ENCODE measurements at regions not wholly inside any gene's neighbourhood (a gene's known extent, or its start where the extent isn't known, plus 50 kb on each side); places are given as distances from the start of the nearest gene placed in this dataset.

DNA sequence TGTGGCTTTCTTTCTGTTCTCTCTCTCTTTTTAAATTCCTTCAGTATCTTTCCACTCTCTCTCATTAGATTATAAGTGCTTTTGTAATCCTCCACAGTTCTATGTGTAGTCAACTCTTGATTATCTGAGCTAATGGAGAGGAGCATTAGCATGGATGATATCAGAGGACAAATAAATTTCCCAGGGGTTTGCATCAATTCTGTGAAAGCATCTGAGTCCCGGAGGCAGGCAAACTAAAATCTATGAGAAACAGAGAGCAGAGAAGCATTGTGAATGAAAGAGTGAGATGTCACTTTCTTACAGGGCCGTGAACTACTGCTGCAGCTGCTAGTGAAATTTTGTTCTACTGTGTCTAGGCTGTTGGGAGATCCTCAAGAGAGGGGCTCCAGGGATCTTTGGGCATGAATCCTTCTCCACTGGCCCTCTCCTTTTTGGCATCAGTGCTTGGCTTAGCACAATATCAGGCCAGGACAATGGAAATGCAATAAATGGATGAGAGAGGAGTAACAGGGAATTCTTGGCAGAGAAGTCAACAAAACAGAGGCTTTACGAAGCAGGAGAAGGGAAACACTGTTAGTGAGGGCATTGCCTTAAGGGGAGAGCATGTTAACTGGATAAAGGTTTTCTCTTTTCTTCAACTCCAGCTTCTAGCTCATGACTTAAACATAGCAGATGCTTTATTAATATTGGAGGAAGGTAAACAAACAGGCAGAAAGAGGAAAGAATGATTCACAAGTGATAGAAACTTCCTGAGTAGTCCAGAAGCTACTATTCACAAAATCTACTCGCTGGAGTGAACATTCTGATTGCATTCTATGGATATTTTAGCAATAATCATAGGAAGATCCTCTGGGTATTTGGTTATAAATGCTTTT is 847.0 kb upstream of the MAP3K7 start:
- no peak for DNase-seq

DNA sequence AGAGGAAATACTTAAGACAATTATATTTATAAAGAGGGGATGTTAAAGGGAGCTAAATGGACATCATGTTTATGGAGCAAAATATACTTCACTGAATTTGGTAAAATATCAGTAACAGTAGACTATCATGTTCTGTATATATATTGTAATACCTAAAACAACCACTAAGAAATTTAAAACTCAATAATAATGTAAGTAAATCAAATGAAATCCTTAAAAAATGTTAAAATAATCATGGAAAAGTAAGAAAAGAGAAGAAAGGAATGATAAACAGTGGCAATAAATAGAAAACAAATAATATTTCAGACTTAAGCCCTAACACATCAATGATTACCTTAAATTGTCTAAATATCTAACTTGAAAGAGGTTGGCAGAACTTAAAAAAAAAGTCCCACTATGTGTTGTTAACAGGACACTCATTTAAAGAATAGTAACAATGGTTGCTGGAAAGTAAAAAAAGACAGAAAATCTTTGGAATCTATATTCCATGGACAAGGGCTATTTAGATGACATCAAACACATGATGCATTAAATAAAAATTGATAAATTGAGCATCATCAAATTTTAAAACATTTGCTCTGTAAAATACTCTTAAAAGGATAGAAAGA is 842.2 kb upstream of the MAP3K7 start:
- DNase-seq: no peak

- DNase-seq: no peak
Measured at GRCh38 chr6:91428296-91428695, 841.4 kb upstream of the MAP3K7 start.

- no peak for DNase-seq
Measured at GRCh38 chr6:91420243-91420642, 833.4 kb upstream of the MAP3K7 start.

- DNase-seq: no peak
Measured at GRCh38 chr6:91415031-91415605, 828.2 kb upstream of the MAP3K7 start.

- no peak for DNase-seq
Measured at GRCh38 chr6:91412532-91412931, 825.7 kb upstream of the MAP3K7 start.

- no peak for DNase-seq
Measured at GRCh38 chr6:91407706-91408105, 820.8 kb upstream of the MAP3K7 start.

DNA sequence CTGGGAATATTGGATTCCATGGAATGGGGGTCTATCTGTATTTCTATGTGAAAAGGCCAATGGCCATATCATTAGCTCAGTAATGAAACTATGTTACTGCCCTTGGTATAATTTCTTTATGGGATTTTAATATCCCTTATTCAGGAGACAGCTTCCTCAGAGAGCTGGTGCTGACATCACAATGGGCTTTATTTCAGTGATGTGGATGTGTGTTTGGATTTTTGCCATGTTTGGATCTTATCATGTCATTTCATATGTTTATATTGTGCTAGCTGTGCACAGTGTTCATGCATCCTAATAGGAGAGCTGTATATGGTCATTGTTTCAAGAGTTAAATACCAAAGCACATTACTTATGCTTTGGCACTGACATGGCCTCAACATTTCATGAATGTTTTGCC is 806.1 kb upstream of the MAP3K7 start:
- DNase-seq: no peak

DNA sequence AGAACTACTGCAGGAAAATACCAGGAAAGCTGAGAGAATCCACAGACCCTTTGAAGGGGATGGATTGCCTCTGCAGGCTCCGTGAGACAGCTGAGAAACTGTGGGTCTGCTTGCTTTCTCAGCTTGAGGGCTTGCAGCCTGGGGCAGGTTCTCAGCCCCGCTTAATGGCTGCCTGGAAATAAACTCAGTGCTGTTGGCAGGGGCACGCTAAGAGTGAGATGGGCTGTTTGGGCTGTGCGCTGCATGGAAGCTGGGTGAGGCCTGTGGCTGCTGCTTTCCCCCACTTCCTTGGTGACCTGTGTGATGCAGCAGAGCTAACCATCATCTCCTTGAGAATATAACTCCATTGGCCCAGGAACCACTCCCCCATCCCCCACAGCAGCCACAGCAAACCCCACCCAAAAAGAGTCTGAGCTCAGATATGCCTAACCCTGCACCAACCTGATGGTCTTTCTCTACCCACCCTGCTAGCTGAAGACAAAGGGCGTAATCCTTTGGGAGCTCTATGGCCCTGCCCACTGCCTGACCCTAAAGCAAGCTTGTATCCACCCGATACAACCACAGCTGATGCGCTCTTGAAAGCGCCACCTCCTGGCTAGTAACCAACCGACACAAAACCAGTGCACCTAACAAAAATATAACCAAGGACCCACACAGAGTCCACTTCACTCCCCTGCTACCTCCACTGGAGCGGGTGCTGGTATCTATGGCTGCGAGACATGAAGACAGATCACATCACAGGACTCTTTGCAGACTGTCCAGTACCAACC is 800.6 kb upstream of the MAP3K7 start:
- no peak for DNase-seq

DNA sequence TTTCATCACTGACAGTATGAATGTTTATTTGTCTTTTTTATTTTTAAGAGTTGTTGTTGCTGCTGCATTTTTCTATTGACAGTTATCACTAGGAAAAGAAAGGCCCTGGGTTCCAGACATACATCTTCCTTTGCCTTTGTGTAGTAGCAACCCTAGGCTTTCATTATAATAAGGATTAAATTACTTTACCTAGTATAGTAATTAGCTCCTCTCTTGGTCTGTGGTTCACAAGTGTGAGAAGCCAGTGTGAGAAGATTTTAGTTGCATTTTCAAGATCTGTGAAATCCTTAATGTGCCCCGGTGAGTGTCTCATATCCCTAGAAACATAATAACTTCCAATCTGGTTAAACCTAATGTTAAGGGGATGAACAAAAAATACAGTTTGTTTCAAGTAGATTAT is 799.3 kb upstream of the MAP3K7 start:
- DNase-seq: no peak

DNA sequence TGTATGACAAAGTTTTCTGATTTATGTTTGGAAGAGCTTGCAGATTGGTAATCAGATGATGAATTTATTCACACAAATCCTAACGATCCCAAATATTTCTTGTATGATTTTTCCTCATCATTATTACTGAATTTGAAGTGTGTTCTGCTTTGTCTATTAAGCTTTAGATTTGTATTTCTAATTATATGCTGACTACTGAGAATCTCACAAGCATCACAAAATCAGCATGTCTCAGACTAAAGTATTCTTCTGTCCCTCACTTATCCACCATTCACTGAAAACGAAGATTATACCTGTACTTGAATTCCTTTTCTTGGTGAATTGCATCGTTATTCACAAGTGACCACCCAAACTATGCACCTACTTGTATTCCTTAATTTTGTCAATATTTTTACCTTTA is 796.3 kb upstream of the MAP3K7 start:
- no peak for DNase-seq

DNA sequence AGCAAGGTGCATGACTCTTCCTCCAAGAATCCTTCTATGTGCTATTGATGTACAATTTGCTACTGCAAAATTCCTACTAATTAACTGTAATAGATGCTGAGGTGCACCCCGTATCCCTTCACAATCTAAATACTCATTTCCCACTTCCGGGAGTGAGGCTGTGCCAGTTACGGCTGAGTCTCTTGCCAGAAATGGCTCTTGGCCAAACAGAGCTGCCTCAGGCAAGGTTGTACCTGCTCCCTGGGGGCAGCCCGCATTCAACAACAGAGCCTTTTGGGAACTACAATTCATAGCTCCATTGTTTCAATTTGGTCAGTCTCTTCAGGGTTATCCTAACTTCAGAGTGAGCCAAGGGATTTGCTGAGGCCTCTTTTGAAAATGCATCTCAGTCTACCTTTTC is 789.8 kb upstream of the MAP3K7 start:
- no peak for DNase-seq

- no peak for DNase-seq
Measured at GRCh38 chr6:91366781-91367180, 779.9 kb upstream of the MAP3K7 start.

DNA sequence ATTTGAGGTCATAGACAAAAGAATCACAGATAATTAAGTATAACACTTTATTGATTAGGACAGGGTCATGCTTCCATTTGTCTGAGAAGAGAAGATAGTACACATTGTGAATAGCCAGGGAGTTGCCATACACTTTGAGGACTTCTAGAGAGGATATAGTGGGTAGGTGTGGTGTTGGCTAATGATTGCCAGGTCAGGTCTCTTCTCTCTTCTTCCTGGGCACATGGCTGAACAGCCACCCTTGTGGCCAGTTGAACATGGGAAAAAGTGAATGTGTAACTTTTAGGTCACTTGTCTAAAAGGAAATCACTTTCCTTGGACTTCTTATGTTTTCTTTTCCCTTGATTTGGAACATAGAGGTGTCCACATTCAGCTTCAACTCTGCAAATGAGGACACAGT is 772.1 kb upstream of the MAP3K7 start:
- no peak for DNase-seq

- no peak for DNase-seq
Measured at GRCh38 chr6:91352878-91353277, 766.0 kb upstream of the MAP3K7 start.

DNA sequence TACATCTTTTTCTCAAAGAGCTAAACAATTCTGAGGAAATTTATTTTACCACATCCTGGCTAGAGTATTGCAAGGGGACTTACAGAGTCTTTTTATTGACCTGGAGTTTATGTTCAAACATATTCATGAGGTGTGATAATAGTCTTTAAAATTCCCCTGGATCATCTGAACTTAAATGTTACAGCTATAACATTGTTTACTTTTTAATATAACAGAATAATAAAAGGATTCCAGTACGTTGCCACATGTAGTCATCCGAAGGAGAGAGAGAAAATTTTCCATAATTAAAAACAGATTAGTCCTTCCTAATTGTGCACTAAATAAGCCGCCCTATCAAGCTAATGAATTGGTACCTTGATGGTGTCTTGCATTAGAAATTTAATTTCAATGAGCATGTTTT is 765.4 kb upstream of the MAP3K7 start:
- no peak for DNase-seq

GRCh38 chr6:91350146-91350908 is 763.5 kb upstream of the MAP3K7 start:
- DNase-seq: no peak

- no peak for DNase-seq
Measured at GRCh38 chr6:91341473-91341872, 754.6 kb upstream of the MAP3K7 start.

- DNase-seq: no peak
Measured at GRCh38 chr6:91340896-91341395, 754.1 kb upstream of the MAP3K7 start.

DNA sequence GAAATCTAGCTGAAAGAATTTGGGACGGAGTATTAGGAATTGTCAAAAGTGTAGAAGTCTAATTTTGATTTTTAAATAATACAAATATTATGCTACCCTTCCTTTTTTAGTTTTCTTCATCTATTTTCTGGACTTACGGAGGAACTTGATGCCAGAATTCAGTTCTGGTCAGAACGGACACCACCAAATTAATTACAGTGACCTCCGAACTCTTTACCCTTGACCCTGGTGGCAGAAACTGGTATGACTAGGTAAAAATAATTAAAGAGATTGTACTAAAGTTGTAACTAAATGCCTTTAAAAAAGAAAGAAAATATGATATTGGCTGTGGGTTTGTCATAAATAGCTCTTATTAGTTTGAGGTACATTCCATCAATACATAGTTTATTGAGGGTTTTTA is 751.1 kb upstream of the MAP3K7 start:
- DNase-seq: no peak

GRCh38 chr6:91330896-91331295 is 744.0 kb upstream of the MAP3K7 start:
- DNase-seq: no peak

GRCh38 chr6:91328241-91328640 is 741.4 kb upstream of the MAP3K7 start:
- DNase-seq: no peak

- DNase-seq: no peak
Measured at GRCh38 chr6:91324711-91325110, 737.8 kb upstream of the MAP3K7 start.

Measured in NCI-H446 treated with DMSO at 0.1 percent for 48 hours (cell line).